SK-N-SH (cell line): ENCODE measurements at regions not wholly inside any gene's neighbourhood (a gene's known extent, or its start where the extent isn't known, plus 50 kb on each side); places are given as distances from the start of the nearest gene placed in this dataset.
A peak's percentile ranks its signal among the peaks of the same experiment; 100 is the strongest.

Experiments
- CTCF ChIA-PET: fragments of 300-600, 350-600 bp; formaldehyde crosslinking; extraction: SDS; loops from one replicate; lab custom pipeline; 2021; lab: Yijun Ruan, JAX
- POLR2A ChIA-PET: fragments of 350-600 bp; sonication (Branson Sonifier 250); formaldehyde crosslinking; extraction: SDS; loops from one replicate; lab custom pipeline; 2020; ENCODE audit warnings: antibody characterized with exemption, inconsistent platforms; lab: Yijun Ruan, JAX
- DNase-seq: peaks from one replicate; pipeline ENCODE4 v3.0.0; 2012
- H2AFZ ChIP-seq: fragments of 200-600 bp; sonication (generic); 2 replicates; pipeline ENCODE4 v1.8.1; 2016; ENCODE audit warnings: antibody characterized with exemption, mild to moderate bottlenecking, low read depth
- H3F3A ChIP-seq: fragments of 200-600 bp; sonication (generic); replicated peaks from 2 replicates; pipeline ENCODE3; 2016; ENCODE audit warnings: antibody characterized with exemption, mild to moderate bottlenecking; ENCODE audit not compliant: insufficient read depth
- H3K27ac ChIP-seq, 2 experiments: fragments of 200-500 bp in 1 of 2; fragments of 200-600 bp in 1 of 2; sonication (Bioruptor generic) in 1 of 2; sonication (generic), shearing (Covaris generic) in 1 of 2; 2 replicates each; pipeline versions ENCODE4 v1.5.1 to v1.6.1; 2014 to 2016; ENCODE audit warnings: low read depth in 2 of 2, inconsistent platforms in 1 of 2, low read length in 1 of 2, mild to moderate bottlenecking in 1 of 2, mixed read lengths in 1 of 2
- H3K27me3 ChIP-seq: fragments of 200-600 bp; sonication (generic), shearing (Covaris generic); 2 replicates; pipeline ENCODE4 v1.6.1; 2016; ENCODE audit warnings: mixed run types; ENCODE audit not compliant: insufficient read depth
- H3K36me3 ChIP-seq, 2 experiments: fragments of 200-500 bp in 1 of 2; fragments of 200-600 bp in 1 of 2; sonication (Bioruptor generic) in 1 of 2; sonication (generic) in 1 of 2; replicated peaks in 1 of 2; 2 replicates each; pipeline versions ENCODE3 to v1.5.1; 2014 to 2016; ENCODE audit warnings: low read length in 1 of 2, mild to moderate bottlenecking in 1 of 2; ENCODE audit not compliant: insufficient read depth in 2 of 2, control insufficient read depth in 1 of 2
- H3K4me1 ChIP-seq, 2 experiments: fragments of 200-500 bp in 1 of 2; fragments of 200-600 bp in 1 of 2; sonication (Bioruptor generic) in 1 of 2; sonication (generic), shearing (Covaris generic) in 1 of 2; 2 replicates each; pipeline versions ENCODE4 v1.5.1 to v1.6.1; 2014 to 2016; ENCODE audit warnings: low read depth in 1 of 2, low read length in 1 of 2, mixed run types in 1 of 2; ENCODE audit not compliant: insufficient read depth in 2 of 2, control insufficient read depth in 1 of 2
- H3K4me2 ChIP-seq: fragments of 200-600 bp; sonication (generic), shearing (Covaris generic); 2 replicates; pipeline ENCODE4 v1.6.1; 2017; ENCODE audit warnings: mixed run types
- H3K4me3 ChIP-seq, 2 experiments: fragments of 200-500 bp in 1 of 2; fragments of 200-600 bp in 1 of 2; sonication (Bioruptor generic) in 1 of 2; sonication (generic), shearing (Covaris generic) in 1 of 2; 2 replicates each; pipeline versions ENCODE4 v1.5.1 to v1.8.1; 2014 to 2016; ENCODE audit warnings: low read depth in 2 of 2, inconsistent platforms in 1 of 2, low read length in 1 of 2, mild to moderate bottlenecking in 1 of 2, mixed read lengths in 1 of 2, moderate library complexity in 1 of 2
- H3K79me2 ChIP-seq: fragments of 200-600 bp; sonication (generic); 2 replicates; pipeline ENCODE4 v1.8.1; 2017; ENCODE audit warnings: mild to moderate bottlenecking; ENCODE audit not compliant: insufficient read depth
- H3K9ac ChIP-seq: fragments of 200-600 bp; sonication (generic); 2 replicates; pipeline ENCODE4 v1.6.1; 2017; ENCODE audit warnings: mixed run types
- H3K9me2 ChIP-seq: fragments of 200-600 bp; sonication (generic); 2 replicates; pipeline ENCODE4 v1.6.1; 2017; ENCODE audit warnings: mixed run types
- H3K9me3 ChIP-seq: fragments of 200-600 bp; sonication (generic); 2 replicates; pipeline ENCODE4 v1.6.1; 2017; ENCODE audit warnings: mixed run types, mild to moderate bottlenecking, moderate library complexity
- H4K20me1 ChIP-seq: fragments of 200-600 bp; sonication (generic); 2 replicates; pipeline ENCODE4 v1.6.1; 2017; ENCODE audit warnings: mild to moderate bottlenecking, mixed run types; ENCODE audit not compliant: insufficient read depth
- ELF1 ChIP-seq: IDR thresholded peaks from 2 replicates; pipeline ENCODE4 v1.4.0; 2012
- EP300 ChIP-seq, 2 experiments: IDR thresholded peaks; 2 replicates each; pipeline versions ENCODE4 v1.4.0 to v1.6.1; 2012; ENCODE audit warnings: borderline replicate concordance in 1 of 2, low read depth in 1 of 2, low read length in 1 of 2
- FOSL2 ChIP-seq: IDR thresholded peaks from 2 replicates; pipeline ENCODE4 v1.4.0; 2012; ENCODE audit warnings: low read depth, mild to moderate bottlenecking, moderate library complexity, borderline replicate concordance
- FOXM1 ChIP-seq: IDR thresholded peaks from 2 replicates; pipeline ENCODE4 v1.4.0; 2012; ENCODE audit warnings: low read depth, mild to moderate bottlenecking
- MXI1 ChIP-seq: IDR thresholded peaks from 2 replicates; pipeline ENCODE4 v1.6.1; 2012; ENCODE audit warnings: mild to moderate bottlenecking, low read depth, low read length, improper control_type of control experiment
- NRF1 ChIP-seq: IDR thresholded peaks from 2 replicates; pipeline ENCODE4 v1.6.1; 2012; ENCODE audit warnings: low read depth, mild to moderate bottlenecking, low read length
- POLR2AphosphoS5 ChIP-seq: IDR thresholded peaks from 2 replicates; pipeline ENCODE4 v1.6.1; 2012; ENCODE audit warnings: low read depth, low read length
- RAD21 ChIP-seq: IDR thresholded peaks from 2 replicates; pipeline ENCODE4 v1.6.1; 2012; ENCODE audit warnings: mild to moderate bottlenecking, low read length
- SMC3 ChIP-seq: IDR thresholded peaks from 2 replicates; pipeline ENCODE4 v1.6.1; 2012; ENCODE audit warnings: low read depth, low read length, improper control_type of control experiment
- TCF12 ChIP-seq: IDR thresholded peaks from 2 replicates; pipeline ENCODE4 v1.4.0; 2012
- TEAD4 ChIP-seq: IDR thresholded peaks from 2 replicates; pipeline ENCODE4 v1.4.0; 2012; ENCODE audit warnings: mild to moderate bottlenecking, borderline replicate concordance; ENCODE audit not compliant: insufficient read depth
- WGBS: methylation state at CpG from one replicate; pipeline ENCODE4 v1.1.6; 2017; ENCODE audit warnings: low lambda C conversion rate; 5-methylcytosine and 5-hydroxymethylcytosine counted together
- TF ChIP-seq, protein P1 (sequence below): fragments of 150-350 bp; IDR thresholded peaks from 2 replicates; pipeline ENCODE4 v1.6.1; 2017; ENCODE audit warnings: antibody characterized with exemption, low read length, low read depth, borderline replicate concordance
- TF ChIP-seq, protein P2 (sequence below): IDR thresholded peaks from 2 replicates; pipeline ENCODE4; 2012
- TF ChIP-seq, protein P3 (sequence below): IDR thresholded peaks from 2 replicates; pipeline ENCODE4 v1.4.0; 2012; ENCODE audit warnings: low read depth

DNA sequence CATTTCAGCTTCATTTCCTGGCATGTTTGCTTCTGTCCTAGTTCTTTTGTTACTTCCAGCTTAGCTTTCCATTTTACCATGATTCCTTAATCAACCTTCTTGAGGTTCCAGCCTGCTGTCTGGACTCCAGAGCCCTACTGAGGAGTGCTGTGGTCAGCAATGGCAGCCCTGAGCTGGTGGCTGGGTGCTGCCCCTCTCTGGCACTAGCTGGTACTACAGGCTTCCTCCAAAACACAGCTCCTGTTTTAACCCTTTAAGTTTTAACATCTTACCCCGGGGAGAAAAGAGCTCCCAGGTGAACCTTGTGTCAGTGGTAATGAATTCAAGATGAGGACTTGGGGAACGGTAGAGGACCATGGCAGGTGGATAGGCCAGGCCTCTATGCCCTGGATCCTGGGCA lies 395.5 kb downstream of the TMEM114 start:
- DNase-seq: peak; percentile 10
- Histone ChIP-seq H3K9me3 (no peaks in the 10 kb centered on the region), H3K27me3 (no peaks in the 10 kb centered on the region), H2AFZ (no peak overlapping the region), H3K36me3 (no peaks in the 10 kb centered on the region), H3K27ac (no peak overlapping the region), H3K4me2 (no peak overlapping the region), H3F3A (no peaks in the 10 kb centered on the region), H3K4me1 (no peaks in the 10 kb centered on the region), H3K9ac (no peak overlapping the region), H4K20me1 (no peaks in the 10 kb centered on the region), H3K9me2 (no peaks in the 10 kb centered on the region; the same call in 1 of the 2 replicates), H3K79me2 (no peaks in the 10 kb centered on the region), H3K4me3 (no peak overlapping the region)
- TF ChIP-seq RAD21 (0 out of 2 replicates have a peak, but pooled peaks have one; percentile 10), FOXM1 (no peak)
- ChIA-PET CTCF (interaction anchor here (1.2 to 1.6 kb wide), 4 partner anchors 9 to 1169 kb away, joined by 3 to 6 read pairs (median 4); no protein-coding TSS in a partner anchor), POLR2A (no interaction called here)
- 0% methylated on average over 2 of the region's 2 CpGs for WGBS

DNA sequence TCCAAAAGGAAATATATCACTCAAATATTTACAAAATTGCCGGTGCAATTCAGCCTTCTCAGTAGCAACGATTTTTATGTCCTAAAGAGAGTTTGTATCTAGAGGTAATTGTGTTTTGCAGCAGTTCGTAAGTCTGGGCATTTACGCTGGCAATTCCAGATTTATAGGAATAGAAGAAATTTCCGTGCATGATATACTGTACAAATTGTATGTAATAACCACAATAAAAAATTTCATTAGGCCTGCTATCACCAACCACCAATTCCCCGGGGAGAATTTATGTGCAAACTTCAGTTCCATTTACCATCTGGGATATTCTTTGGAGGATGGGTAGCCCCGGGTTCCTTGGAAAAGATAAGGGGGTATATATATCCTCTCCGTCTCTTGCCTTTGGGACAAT lies 401.5 kb downstream of the TMEM114 start:
- H2AFZ ChIP-seq: no peak overlapping the region
- CTCF ChIA-PET: no interaction called here
- no peak overlapping the region for H3K4me3 ChIP-seq
- TF ChIP-seq FOSL2: no peak
- no peak for TF ChIP-seq TEAD4
- TF ChIP-seq, protein P1, sequence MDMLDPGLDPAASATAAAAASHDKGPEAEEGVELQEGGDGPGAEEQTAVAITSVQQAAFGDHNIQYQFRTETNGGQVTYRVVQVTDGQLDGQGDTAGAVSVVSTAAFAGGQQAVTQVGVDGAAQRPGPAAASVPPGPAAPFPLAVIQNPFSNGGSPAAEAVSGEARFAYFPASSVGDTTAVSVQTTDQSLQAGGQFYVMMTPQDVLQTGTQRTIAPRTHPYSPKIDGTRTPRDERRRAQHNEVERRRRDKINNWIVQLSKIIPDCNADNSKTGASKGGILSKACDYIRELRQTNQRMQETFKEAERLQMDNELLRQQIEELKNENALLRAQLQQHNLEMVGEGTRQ: no peak
- no peak for TF ChIP-seq EP300 (IDR thresholded peaks at IDR 0.05; ENCODE audit: borderline replicate concordance in 1 of 2, low read depth in 1 of 2, low read length in 1 of 2)
- TF ChIP-seq, protein P2, sequence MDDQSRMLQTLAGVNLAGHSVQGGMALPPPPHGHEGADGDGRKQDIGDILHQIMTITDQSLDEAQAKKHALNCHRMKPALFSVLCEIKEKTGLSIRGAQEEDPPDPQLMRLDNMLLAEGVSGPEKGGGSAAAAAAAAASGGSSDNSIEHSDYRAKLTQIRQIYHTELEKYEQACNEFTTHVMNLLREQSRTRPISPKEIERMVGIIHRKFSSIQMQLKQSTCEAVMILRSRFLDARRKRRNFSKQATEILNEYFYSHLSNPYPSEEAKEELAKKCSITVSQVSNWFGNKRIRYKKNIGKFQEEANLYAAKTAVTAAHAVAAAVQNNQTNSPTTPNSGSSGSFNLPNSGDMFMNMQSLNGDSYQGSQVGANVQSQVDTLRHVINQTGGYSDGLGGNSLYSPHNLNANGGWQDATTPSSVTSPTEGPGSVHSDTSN: no peak
- TF ChIP-seq MXI1: no peak
- TF ChIP-seq ELF1: no peak
- no peak for TF ChIP-seq SMC3
- no peak for TF ChIP-seq FOXM1
- TF ChIP-seq NRF1: no peak
- no peak for TF ChIP-seq POLR2AphosphoS5
- no peak for TF ChIP-seq TCF12
- TF ChIP-seq, protein P3, sequence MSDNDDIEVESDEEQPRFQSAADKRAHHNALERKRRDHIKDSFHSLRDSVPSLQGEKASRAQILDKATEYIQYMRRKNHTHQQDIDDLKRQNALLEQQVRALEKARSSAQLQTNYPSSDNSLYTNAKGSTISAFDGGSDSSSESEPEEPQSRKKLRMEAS: no peak
- TF ChIP-seq, all 33 proteins: peak for 0
- Histone ChIP-seq H3F3A (no peaks in the 10 kb centered on the region), H3K9ac (no peak overlapping the region), H3K79me2 (no peaks in the 10 kb centered on the region), H4K20me1 (no peaks in the 10 kb centered on the region), H3K9me2 (no peaks in the 10 kb centered on the region; the same call in 1 of the 2 replicates), H3K27me3 (no peaks in the 10 kb centered on the region), H3K9me3 (no peaks in the 10 kb centered on the region), H3K36me3 (no peaks in the 10 kb centered on the region), H3K4me1 (no peaks in the 10 kb centered on the region), H3K4me2 (no peak overlapping the region), H3K27ac (no peak overlapping the region)
- WGBS: 29% methylated on average over 8 of the region's 8 CpGs
- DNase-seq: no peak
- POLR2A ChIA-PET: no interaction called here
